Tibial artery (tissue), 4 donors: ENCODE measurements at regions not wholly inside any gene's neighbourhood (a gene's known extent, or its start where the extent isn't known, plus 50 kb on each side); places are given as distances from the start of the nearest gene placed in this dataset.
"Not testable (repeated sequence)": the region's sequence is repeated elsewhere in the genome, so short reads cannot be mapped to it uniquely, and the experiment has no call there.

Experiments
- DNase-seq, 2 donors: peaks; one replicate each; pipeline ENCODE4 v3.0.0-alpha.2; 2019
- H3K27ac ChIP-seq, 2 donors: fragments of 200-600 bp; sonication (generic) in 1 of 2; 1 replicate in 1 of 2; 2 replicates in 1 of 2; pipeline ENCODE4 v1.5.1; 2018 to 2019; ENCODE audit warnings: mild to moderate bottlenecking in 1 of 2
- H3K27me3 ChIP-seq, 2 donors: fragments of 200-600 bp; sonication (generic) in 1 of 2; one replicate each; pipeline versions ENCODE4 v1.5.1 to v1.6.0; 2016 to 2019
- H3K36me3 ChIP-seq, 3 donors: fragments of 200-600 bp; sonication (generic) in 2 of 3; one replicate each; pipeline ENCODE4 v1.5.1; 2016 to 2019; ENCODE audit warnings: mild to moderate bottlenecking in 2 of 3
- H3K4me1 ChIP-seq, 4 donors: fragments of 200-600 bp; sonication (generic) in 2 of 4; 1 replicate in 3 of 4; 2 replicates in 1 of 4; pipeline ENCODE4 v1.5.1; 2016 to 2019
- H3K4me3 ChIP-seq, 2 donors: fragments of 200-600 bp; sonication (generic) in 1 of 2; 1 replicate in 1 of 2; 2 replicates in 1 of 2; pipeline ENCODE4 v1.5.1; 2018 to 2019; ENCODE audit warnings: mild to moderate bottlenecking in 2 of 2
- H3K9me3 ChIP-seq, 3 donors: fragments of 200-600 bp; sonication (generic) in 1 of 3; one replicate each; pipeline ENCODE4 v1.5.1; 2016 to 2019
- CTCF ChIP-seq, 2 experiments: fragments of 200-600 bp in 1 of 2; fragments of 450-650 bp in 1 of 2; IDR thresholded peaks; one replicate each; pipeline ENCODE4 v1.5.1; 2017 to 2019; ENCODE audit warnings: antibody characterized with exemption in 2 of 2, mild to moderate bottlenecking in 1 of 2, moderate library complexity in 1 of 2
- intact Hi-C: fragments of 100-400 bp; cut with DNase I; formaldehyde crosslinking; loops from one replicate; pipeline ENCODE4 v1.15.0; 2023; ENCODE audit warnings: low total_unique reads

GRCh38 chr13:88840085-88840484 lies 1168.9 kb downstream of the SLITRK5 start:
- Histone ChIP-seq H3K27me3 (no peaks in the 10 kb centered on the region), H3K4me1 (no peaks in the 10 kb centered on the region), H3K36me3 (no peaks in the 10 kb centered on the region), H3K27ac (no peak overlapping the region), H3K4me3 (no peak overlapping the region), H3K9me3 (no peaks in the 10 kb centered on the region)
- no peak for TF ChIP-seq CTCF (IDR thresholded peaks at IDR 0.05)
- no peak for DNase-seq
- intact Hi-C loops, result no loop called here

- intact Hi-C loops, H3K4me1 ChIP-seq, DNase-seq: not testable (repeated sequence)
Observed at GRCh38 chr13:88852293-88852692, 1181.1 kb downstream of the SLITRK5 start.

GRCh38 chr13:88857256-88857655 lies 1186.1 kb downstream of the SLITRK5 start:
- intact Hi-C loops, result no loop called here
- TF ChIP-seq CTCF (IDR thresholded peaks at IDR 0.05), result no peak
- H3K36me3 ChIP-seq, result no peaks in the 10 kb centered on the region
- no peaks in the 10 kb centered on the region for H3K9me3 ChIP-seq
- H3K4me1 ChIP-seq, result no peaks in the 10 kb centered on the region
- no peaks in the 10 kb centered on the region for H3K27me3 ChIP-seq
- H3K4me3 ChIP-seq, result no peak overlapping the region
- DNase-seq, result no peak
- no peak overlapping the region for H3K27ac ChIP-seq

More at GRCh38 chr13:88852293-88852692, 1181.1 kb downstream of the SLITRK5 start:
- H3K27ac ChIP-seq, H3K27me3 ChIP-seq, H3K4me3 ChIP-seq, H3K9me3 ChIP-seq, H3K36me3 ChIP-seq: not testable (repeated sequence)

- intact Hi-C loops, result no loop called here
- DNase-seq, result no peak
- Histone ChIP-seq H3K4me3 (no peak overlapping the region), H3K27me3 (no peaks in the 10 kb centered on the region), H3K36me3 (no peaks in the 10 kb centered on the region), H3K4me1 (no peaks in the 10 kb centered on the region), H3K9me3 (no peaks in the 10 kb centered on the region), H3K27ac (no peak overlapping the region)
- TF ChIP-seq CTCF (IDR thresholded peaks at IDR 0.05), result no peak
Observed at GRCh38 chr13:88862095-88862620, 1191.0 kb downstream of the SLITRK5 start.

- Histone ChIP-seq H3K36me3 (no peaks in the 10 kb centered on the region), H3K9me3 (no peaks in the 10 kb centered on the region), H3K27ac (no peak overlapping the region), H3K4me1 (no peaks in the 10 kb centered on the region), H3K27me3 (no peaks in the 10 kb centered on the region), H3K4me3 (no peak overlapping the region)
- no peak for DNase-seq
- intact Hi-C loops, result no loop called here
- no peak for TF ChIP-seq CTCF (IDR thresholded peaks at IDR 0.05)
Observed at GRCh38 chr13:88863116-88863515, 1191.9 kb downstream of the SLITRK5 start.

GRCh38 chr13:88866195-88866594 lies 1195.0 kb downstream of the SLITRK5 start:
- intact Hi-C loops, result no loop called here
- DNase-seq, result no peak
- H3K27me3 ChIP-seq, result no peaks in the 10 kb centered on the region
- no peak overlapping the region for H3K27ac ChIP-seq
- no peak for TF ChIP-seq CTCF (IDR thresholded peaks at IDR 0.05)
- H3K4me1 ChIP-seq, result no peaks in the 10 kb centered on the region
- no peaks in the 10 kb centered on the region for H3K36me3 ChIP-seq
- H3K4me3 ChIP-seq, result no peak overlapping the region
- H3K9me3 ChIP-seq, result no peaks in the 10 kb centered on the region
